NOMO-1 (cell line): ENCODE measurements at regions not wholly inside any gene's neighbourhood (a gene's known extent, or its start where the extent isn't known, plus 50 kb on each side); places are given as distances from the start of the nearest gene placed in this dataset.

Experiments
- DNase-seq, 2 experiments: peaks; one replicate each; lab custom pipeline; 2025; ENCODE audit not compliant: unreplicated experiment in 2 of 2; lab: John Stamatoyannopoulos, UW

- DNase-seq: no peak
Observed at GRCh38 chr1:88035578-88035977, 648.5 kb upstream of the PKN2 start.

GRCh38 chr1:88036345-88037014 lies 647.6 kb upstream of the PKN2 start:
- no peak for DNase-seq

GRCh38 chr1:88039240-88039639 lies 644.8 kb upstream of the PKN2 start:
- no peak for DNase-seq

- no peak for DNase-seq
Observed at GRCh38 chr1:88043834-88044233, 640.2 kb upstream of the PKN2 start.

GRCh38 chr1:88052167-88052566 lies 631.9 kb upstream of the PKN2 start:
- DNase-seq: no peak

GRCh38 chr1:88053065-88053464 lies 631.0 kb upstream of the PKN2 start:
- no peak for DNase-seq

GRCh38 chr1:88056881-88057280 lies 627.2 kb upstream of the PKN2 start:
- no peak for DNase-seq

GRCh38 chr1:88058205-88058604 lies 625.9 kb upstream of the PKN2 start:
- DNase-seq: no peak

GRCh38 chr1:88060112-88060673 lies 623.9 kb upstream of the PKN2 start:
- DNase-seq: no peak

GRCh38 chr1:88060750-88061491 lies 623.2 kb upstream of the PKN2 start:
- no peak for DNase-seq

GRCh38 chr1:88061492-88062177 lies 622.4 kb upstream of the PKN2 start:
- peak in 1 of 2 experiments; percentile 12 for DNase-seq

- DNase-seq: no peak
Observed at GRCh38 chr1:88062650-88063153, 621.4 kb upstream of the PKN2 start.

- DNase-seq: no peak
Observed at GRCh38 chr1:88063605-88064004, 620.5 kb upstream of the PKN2 start.

- no peak for DNase-seq
Observed at GRCh38 chr1:88068407-88068960, 615.6 kb upstream of the PKN2 start.

- DNase-seq: no peak
Observed at GRCh38 chr1:88070956-88071355, 613.1 kb upstream of the PKN2 start.

- no peak for DNase-seq
Observed at GRCh38 chr1:88074661-88075060, 609.4 kb upstream of the PKN2 start.

GRCh38 chr1:88075813-88076212 lies 608.3 kb upstream of the PKN2 start:
- peak in 1 of 2 experiments; percentile 51 for DNase-seq

GRCh38 chr1:88079036-88079435 lies 605.0 kb upstream of the PKN2 start:
- DNase-seq: no peak

GRCh38 chr1:88080875-88081274 lies 603.2 kb upstream of the PKN2 start:
- DNase-seq: no peak

GRCh38 chr1:88088481-88088880 lies 595.6 kb upstream of the PKN2 start:
- no peak for DNase-seq

GRCh38 chr1:88089961-88090360 lies 594.1 kb upstream of the PKN2 start:
- DNase-seq: no peak
